NCI-H2196 treated with DMSO at 0.1 percent for 48 hours (cell line): ENCODE measurements at regions not wholly inside any gene's neighbourhood (a gene's known extent, or its start where the extent isn't known, plus 50 kb on each side); places are given as distances from the start of the nearest gene placed in this dataset.

ENCODE experiments used
- DNase-seq: peaks from one replicate; lab custom pipeline; 2025; ENCODE audit not compliant: unreplicated experiment; lab: John Stamatoyannopoulos, UW

DNA sequence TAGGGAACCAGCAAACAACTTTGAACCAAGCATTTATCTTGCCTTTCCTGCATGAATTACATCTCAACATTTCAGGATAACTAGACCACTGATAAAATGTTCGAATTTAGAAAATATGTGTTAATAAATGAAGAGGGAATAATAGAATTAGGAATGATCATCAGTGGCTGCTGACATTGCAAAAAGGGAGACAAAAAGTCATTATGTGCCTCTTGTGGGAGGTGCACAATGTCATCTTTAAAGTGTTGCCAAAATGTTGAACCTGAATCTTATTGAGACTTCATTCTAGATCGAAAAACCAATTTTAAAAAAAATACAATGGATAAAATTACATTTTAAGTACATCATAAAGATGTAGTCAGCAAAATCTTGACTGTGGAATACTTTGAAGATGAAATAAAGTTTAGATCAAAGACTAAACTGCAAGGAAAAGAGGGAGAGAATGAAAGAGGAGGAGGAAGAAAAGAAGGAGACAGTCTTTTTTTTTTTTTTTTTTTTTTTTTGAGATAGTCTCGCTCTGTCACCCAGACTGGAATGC is 299.3 kb downstream of the FBXW7 start:
- DNase-seq = no peak

DNA sequence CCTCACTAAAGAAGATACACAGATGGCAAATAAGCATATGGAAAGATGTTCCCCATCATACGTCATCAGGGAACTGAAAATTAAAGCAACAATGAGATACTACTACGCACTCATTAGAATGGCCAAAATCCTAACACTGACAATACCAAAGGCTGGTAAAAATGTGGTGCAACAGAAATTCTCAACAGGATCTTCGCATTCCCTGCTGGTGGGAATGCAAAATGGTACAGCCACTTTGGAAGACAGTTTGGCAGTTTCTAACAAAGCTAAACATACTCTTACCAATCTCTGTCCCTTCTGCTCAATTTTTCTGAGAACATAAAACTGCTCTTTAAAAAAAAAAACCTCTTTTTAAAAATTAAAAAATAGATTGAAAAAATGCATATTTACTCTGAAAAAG is 300.2 kb downstream of the FBXW7 start:
- DNase-seq = no peak

DNA sequence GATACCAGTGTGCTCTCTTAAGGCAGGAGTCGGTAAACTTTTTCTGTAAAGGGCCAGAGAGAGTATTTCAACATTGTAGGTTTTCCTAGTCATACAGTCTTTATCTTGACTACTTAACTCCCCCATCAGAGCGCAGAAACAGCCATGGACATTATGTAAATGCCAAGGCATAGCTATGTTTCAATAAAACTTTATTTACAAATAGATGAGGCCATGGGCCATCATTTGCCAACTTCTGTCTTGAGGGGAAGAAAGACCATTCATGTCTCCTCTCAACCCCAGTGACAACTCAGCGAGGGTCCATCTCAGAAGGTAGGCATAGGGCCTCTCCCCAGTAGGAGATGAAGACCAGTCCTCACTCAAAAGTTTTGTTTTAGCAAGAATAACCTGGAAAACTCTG is 301.3 kb downstream of the FBXW7 start:
- no peak for DNase-seq

GRCh38 chr4:152232271-152232670 is 303.6 kb downstream of the FBXW7 start:
- DNase-seq = no peak

- DNase-seq = no peak
Measured at GRCh38 chr4:152229782-152230289, 306.1 kb downstream of the FBXW7 start.

GRCh38 chr4:152225680-152226079 is 310.2 kb downstream of the FBXW7 start:
- DNase-seq = no peak

DNA sequence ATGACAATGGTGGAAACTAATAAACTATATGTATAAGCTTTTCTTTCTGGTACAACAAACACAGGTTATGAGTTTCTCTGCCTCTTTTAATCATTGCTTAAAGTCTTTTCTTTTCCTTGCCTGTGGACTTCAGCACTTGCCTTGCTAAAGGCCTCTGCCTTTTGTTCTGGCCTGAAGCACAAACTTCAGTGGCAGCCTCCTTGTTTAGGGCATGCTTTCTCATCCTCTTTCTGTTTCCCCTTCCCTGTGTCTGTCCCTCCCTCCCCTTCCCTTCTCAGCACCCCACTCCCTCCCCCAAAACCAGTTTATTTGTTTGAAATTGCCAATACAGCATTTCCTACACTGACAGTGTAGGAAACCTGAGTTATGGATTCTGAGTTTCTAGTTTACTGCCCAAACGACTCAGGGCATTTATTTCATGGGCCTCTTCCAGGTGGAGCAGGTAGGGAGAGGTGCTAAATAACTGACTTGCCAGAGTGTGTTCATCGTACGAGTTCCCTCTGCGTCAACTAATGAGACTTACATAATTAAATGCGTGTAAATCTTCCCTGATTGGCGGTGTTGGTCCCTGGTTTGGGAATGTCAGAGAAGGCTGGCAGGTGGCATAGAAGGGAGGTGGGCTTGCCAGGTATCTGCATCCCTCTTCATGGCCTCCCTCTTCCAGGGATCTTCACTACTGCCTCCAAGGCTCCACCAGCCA is 311.0 kb downstream of the FBXW7 start:
- no peak for DNase-seq

DNA sequence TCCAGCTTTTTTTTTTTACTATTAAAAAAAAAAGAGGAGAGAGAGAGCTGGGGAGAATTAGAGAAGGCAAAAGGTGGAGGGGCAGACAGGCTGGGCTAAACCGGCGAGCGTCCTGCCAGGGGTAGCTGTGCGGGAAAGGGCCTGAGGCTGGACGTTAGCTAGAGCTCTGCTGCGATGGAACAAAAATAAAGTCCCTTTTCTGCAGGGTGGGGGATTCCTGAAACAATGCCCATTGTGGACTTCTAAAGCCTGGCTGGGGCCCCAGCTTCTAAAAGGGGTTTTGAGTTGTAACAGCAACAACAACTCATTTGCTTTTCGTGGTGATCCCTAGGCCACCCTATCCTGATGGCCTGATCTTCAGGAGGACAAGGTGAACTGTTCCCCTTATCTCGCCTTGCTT is 311.7 kb downstream of the FBXW7 start:
- no peak for DNase-seq

GRCh38 chr4:152223600-152223999 is 312.3 kb downstream of the FBXW7 start:
- no peak for DNase-seq

DNA sequence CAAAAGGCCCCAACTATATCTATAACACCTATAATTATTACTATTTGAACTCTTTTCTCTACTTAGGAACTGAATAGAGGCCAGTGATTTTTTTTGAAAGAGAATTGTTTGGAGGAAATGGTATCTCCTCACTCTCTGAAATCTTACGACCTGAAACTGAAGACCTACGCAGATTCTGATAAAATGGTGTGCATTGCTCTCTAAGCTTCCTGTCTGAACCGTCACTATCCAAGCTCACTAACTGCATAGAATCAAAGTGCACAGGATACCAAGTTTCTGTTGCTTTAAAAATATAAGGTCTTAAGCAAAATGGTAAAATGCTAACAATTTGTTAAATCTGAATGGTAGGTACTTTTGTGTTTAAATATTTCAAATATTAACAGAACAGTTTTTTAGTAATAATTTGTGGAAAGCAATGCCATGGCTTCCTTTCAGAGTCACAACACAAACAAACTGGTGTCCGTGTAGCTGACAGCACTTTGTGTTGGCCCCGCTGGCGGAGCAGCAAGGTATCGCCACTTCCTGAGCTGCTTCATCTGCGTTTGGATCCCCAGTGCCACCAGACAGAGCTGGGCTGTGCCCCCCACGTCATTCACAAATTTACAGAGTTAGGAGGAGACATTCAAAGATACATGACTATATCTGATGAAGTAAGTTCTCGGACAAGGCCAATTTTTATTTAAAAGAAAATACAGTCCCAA is 313.9 kb downstream of the FBXW7 start:
- no peak for DNase-seq

DNA sequence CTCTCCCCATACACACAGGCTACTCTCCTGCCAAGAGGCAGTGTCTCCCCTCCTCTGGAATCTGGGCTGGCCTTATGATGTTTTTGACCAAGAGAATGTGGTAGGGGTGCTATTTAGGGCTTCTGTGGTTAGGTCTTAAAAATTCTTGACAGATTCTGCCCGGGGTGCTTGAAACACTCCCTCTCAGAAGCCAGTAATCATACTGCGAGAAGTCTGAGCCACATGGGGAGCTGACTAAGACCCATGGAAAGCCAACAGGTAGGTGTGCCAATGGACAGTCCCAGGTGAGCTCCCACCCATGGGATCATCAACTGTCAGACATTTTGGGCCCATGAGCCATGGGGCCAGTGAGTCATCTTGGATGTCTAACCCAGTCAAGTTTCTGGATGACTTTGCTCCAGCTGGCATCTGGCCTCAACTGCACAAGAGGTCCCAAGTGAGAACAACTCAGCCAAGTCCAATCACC is 315.7 kb downstream of the FBXW7 start:
- DNase-seq = no peak

GRCh38 chr4:152218576-152218975 is 317.3 kb downstream of the FBXW7 start:
- no peak for DNase-seq

DNA sequence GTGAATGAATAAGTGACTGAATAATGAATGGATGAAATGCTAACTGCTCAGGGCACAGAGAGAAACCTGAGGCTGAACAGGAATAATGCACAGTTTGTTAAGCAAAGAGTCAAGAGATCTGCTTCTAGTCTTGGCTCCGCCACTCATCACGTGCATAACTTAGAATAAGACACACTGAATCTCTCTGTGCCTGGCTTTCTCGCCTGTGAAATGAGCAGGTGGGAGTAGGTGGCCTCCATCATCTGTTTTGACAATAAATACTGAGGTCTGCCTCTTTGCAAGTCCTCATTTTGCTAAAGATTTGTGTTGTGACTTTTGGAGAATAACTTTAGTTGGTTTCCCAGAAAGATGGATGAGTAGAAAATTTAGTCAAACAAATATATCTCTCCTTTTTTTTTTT is 318.0 kb downstream of the FBXW7 start:
- DNase-seq = no peak

DNA sequence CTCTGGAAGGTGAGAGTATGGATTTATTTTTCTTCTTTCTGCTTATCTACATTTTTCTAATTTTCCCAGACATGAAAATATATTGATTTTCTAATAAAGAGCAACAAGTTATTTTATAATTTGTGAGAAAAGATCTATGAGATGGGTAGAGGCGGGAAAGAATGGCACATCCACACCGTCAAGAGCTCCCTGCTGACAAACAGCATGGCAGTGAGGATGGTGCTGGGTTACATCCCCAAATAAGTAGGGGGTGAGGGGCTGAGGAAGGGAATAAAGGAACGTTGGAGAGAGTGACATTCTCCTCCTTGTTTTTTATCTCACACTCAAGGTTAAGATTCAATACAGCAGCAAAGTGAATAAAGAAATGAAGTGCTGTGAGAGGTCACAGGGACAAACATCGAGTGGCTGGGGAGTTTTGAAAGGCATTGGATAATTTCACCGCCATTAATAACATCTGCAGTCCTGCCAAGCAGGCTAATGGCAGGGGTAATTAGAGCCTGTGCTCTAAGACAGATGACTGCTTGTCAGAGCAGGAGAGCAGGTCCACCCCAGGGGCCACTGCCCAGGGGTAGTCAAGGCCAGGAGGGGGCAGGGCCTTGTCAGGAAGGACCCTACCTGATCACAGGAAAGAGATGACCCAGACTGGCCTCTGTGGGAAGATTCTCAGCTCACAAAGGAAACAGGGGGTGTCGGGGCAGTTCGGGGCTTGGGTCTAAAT is 323.8 kb downstream of the FBXW7 start:
- no peak for DNase-seq

DNA sequence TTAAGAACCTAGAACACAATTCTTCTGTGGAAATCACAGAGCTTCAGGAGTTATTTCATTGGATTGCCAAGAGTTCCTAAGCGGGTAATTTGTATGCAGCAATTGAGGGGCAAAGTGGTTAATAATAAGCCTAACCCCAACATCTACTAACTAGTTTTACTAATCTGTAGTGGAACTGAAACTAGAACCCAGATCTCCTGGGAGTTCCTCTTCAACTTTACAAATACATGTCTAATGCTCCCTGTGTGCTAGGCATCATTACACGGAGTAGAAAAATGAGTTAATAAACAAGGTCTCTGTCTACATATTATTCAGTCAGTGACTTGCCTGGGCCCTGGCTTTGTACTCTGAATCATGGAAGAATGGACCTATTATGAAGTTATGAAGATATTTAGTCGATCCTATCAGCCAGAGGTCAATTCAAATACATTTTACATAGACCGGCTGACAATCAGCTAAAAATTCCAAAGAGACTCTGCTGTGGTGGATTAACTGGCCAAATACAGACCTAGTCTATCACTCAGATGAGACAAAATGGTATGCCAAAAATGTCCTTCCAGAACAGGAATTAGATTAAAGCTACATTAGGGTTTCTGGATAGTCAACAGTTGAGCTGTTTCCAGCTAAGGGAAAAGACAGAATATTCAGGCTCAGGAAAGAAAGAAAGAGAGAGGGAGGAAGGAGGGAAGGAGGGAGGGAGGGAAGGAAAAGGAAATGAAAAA is 326.0 kb downstream of the FBXW7 start:
- DNase-seq = no peak

GRCh38 chr4:152207378-152207720 is 328.5 kb downstream of the FBXW7 start:
- DNase-seq = no peak

GRCh38 chr4:152206646-152207377 is 329.1 kb downstream of the FBXW7 start:
- no peak for DNase-seq

DNA sequence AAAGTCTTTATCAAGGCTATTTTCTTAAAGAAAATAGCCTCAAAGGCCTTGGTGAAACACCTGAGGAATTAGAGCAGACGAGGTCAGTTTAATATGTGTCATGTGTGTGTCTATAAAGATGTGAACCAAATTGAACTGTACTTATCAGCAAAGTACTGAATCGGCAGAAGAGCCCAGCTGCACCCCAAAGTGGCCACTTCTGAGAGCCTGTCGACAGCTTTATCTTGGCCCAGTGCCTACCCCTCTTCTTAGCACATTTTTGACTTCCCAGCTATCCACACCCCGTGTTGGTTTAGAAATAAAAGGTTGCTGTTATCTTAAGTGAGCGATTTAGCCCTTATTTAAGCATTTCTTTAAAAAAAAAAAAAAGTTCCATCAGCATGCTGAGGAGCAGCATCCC is 329.7 kb downstream of the FBXW7 start:
- DNase-seq = no peak

- DNase-seq = no peak
Measured at GRCh38 chr4:152202415-152202814, 333.5 kb downstream of the FBXW7 start.
